Endothelial cell of umbilical vein (primary cell): ENCODE measurements at regions not wholly inside any gene's neighbourhood (a gene's known extent, or its start where the extent isn't known, plus 50 kb on each side); places are given as distances from the start of the nearest gene placed in this dataset.

Source experiments
- BruUV-seq: library from RNA; stranded (reverse); fragments of 400-500 nt; replicated peaks from 2 replicates; lab custom pipeline; 2021; lab: Mats Ljungman, UMichigan
- CTCF ChIA-PET: fragments of 300-600, 350-600 bp; sonication (Branson Sonifier 250); formaldehyde crosslinking; loops from one replicate; lab custom pipeline; 2021; ENCODE audit warnings: antibody characterized with exemption, inconsistent platforms; lab: Charles Lee
- POLR2A ChIA-PET: fragments of 300-600, 350-600 bp; sonication (Branson Sonifier 250); formaldehyde crosslinking; loops from one replicate; lab custom pipeline; 2021; ENCODE audit warnings: antibody characterized with exemption, inconsistent platforms; lab: Charles Lee
- DNase-seq: peaks from one replicate; pipeline ENCODE4 v3.0.0-alpha.2; 2011; ENCODE audit warnings: low read depth, low spot score
- FAIRE-seq: peaks from 2 replicates; lab custom pipeline; 2011; peaks lifted over from hg19 to GRCh38; lab: Jason Lieb, UNC
- H2AFZ ChIP-seq: 2 replicates; pipeline ENCODE4 v1.6.0; 2012; ENCODE audit warnings: low read depth, low read length, control low read depth, inconsistent platforms
- H3K27ac ChIP-seq: 2 replicates; pipeline ENCODE4 v1.5.1; 2011; ENCODE audit warnings: low read depth, mild to moderate bottlenecking, control low read depth, low read length, moderate library complexity; ENCODE audit not compliant: insufficient read depth
- H3K27me3 ChIP-seq, 2 experiments: 2 replicates each; pipeline versions ENCODE4 v1.6.0 to v1.6.1; 2011; ENCODE audit warnings: low read length in 2 of 2, mixed read lengths in 1 of 2; ENCODE audit not compliant: control insufficient read depth in 2 of 2, insufficient read depth in 2 of 2
- H3K36me3 ChIP-seq, 2 experiments: 2 replicates in 1 of 2; 3 replicates in 1 of 2; pipeline ENCODE4 v1.5.1; 2011; ENCODE audit warnings: low read length in 2 of 2, mild to moderate bottlenecking in 1 of 2, moderate library complexity in 1 of 2; ENCODE audit not compliant: control insufficient read depth in 2 of 2, insufficient read depth in 2 of 2; ENCODE audit errors: extremely low read depth in 1 of 2
- H3K4me1 ChIP-seq: 3 replicates; pipeline ENCODE4 v1.5.1; 2011; ENCODE audit warnings: mild to moderate bottlenecking, low read length; ENCODE audit not compliant: control insufficient read depth, insufficient read depth; ENCODE audit errors: extremely low read depth
- H3K4me2 ChIP-seq: 2 replicates; pipeline ENCODE4 v1.6.1; 2011; ENCODE audit warnings: low read length, control low read depth, mixed read lengths; ENCODE audit not compliant: insufficient read depth
- H3K4me3 ChIP-seq, 3 experiments: fragments of 200-600 bp in 1 of 3; sonication (generic), shearing (Covaris generic) in 1 of 3; replicated peaks in 1 of 3; 2 replicates each; pipeline ENCODE4 v1.5.1; 2011 to 2016; ENCODE audit warnings: control low read depth in 3 of 3, low read length in 3 of 3, mild to moderate bottlenecking in 2 of 3, inconsistent platforms in 1 of 3, low read depth in 1 of 3, moderate library complexity in 1 of 3; ENCODE audit not compliant: insufficient read depth in 1 of 3
- H3K79me2 ChIP-seq: 2 replicates; pipeline ENCODE4 v1.6.0; 2012; ENCODE audit warnings: low read length, inconsistent platforms; ENCODE audit not compliant: control insufficient read depth, insufficient read depth
- H3K9ac ChIP-seq: replicated peaks from 2 replicates; pipeline ENCODE3; 2011; ENCODE audit warnings: low read length, control low read depth; ENCODE audit not compliant: insufficient read depth; ENCODE audit errors: extremely low read depth
- H3K9me1 ChIP-seq: replicated peaks from 3 replicates; pipeline ENCODE4 v1.6.0; 2011; ENCODE audit warnings: mild to moderate bottlenecking, low read length; ENCODE audit not compliant: control insufficient read depth, insufficient read depth; ENCODE audit errors: extremely low read depth
- H3K9me3 ChIP-seq: replicated peaks from 2 replicates; pipeline ENCODE4 v1.5.1; 2012; ENCODE audit warnings: low read length, inconsistent platforms; ENCODE audit not compliant: control insufficient read depth, insufficient read depth
- H4K20me1 ChIP-seq: replicated peaks from 2 replicates; pipeline ENCODE3; 2011; ENCODE audit warnings: mild to moderate bottlenecking, low read length; ENCODE audit not compliant: control insufficient read depth, insufficient read depth; ENCODE audit errors: extremely low read depth
- EZH2 ChIP-seq: IDR thresholded peaks from 2 replicates; pipeline ENCODE4 v1.6.1; 2012; ENCODE audit warnings: borderline replicate concordance, low read depth, mild to moderate bottlenecking, moderate library complexity, low read length, inconsistent platforms; ENCODE audit not compliant: severe bottlenecking
- FOS ChIP-seq: IDR thresholded peaks from 2 replicates; pipeline ENCODE4 v1.6.1; 2011; ENCODE audit warnings: mild to moderate bottlenecking, low read length, moderate library complexity, borderline replicate concordance; ENCODE audit not compliant: insufficient read depth
- GATA2 ChIP-seq: IDR thresholded peaks from 2 replicates; pipeline ENCODE4 v1.7.0; 2011; ENCODE audit warnings: low read depth, mild to moderate bottlenecking, moderate library complexity, mixed read lengths, low read length; ENCODE audit not compliant: insufficient read length, insufficient read depth
- JUN ChIP-seq: IDR thresholded peaks from 2 replicates; pipeline ENCODE4 v1.6.1; 2011; ENCODE audit warnings: borderline replicate concordance, low read depth; ENCODE audit not compliant: insufficient read length, insufficient read depth
- MAX ChIP-seq: IDR thresholded peaks from 2 replicates; pipeline ENCODE4 v1.6.1; 2011; ENCODE audit not compliant: insufficient read depth, insufficient read length
- MYC ChIP-seq: IDR thresholded peaks from one replicate; pipeline ENCODE4 v1.6.1; 2011; ENCODE audit warnings: mild to moderate bottlenecking, low read depth, low read length
- POLR2A ChIP-seq: IDR thresholded peaks from 2 replicates; pipeline ENCODE4 v1.6.1; 2012; ENCODE audit warnings: low read depth, mild to moderate bottlenecking, control low read depth, low read length
- POLR2AphosphoS5 ChIP-seq: IDR thresholded peaks from 2 replicates; pipeline ENCODE4 v1.6.1; 2012; ENCODE audit warnings: low read depth, mild to moderate bottlenecking, control low read depth, low read length, moderate library complexity; ENCODE audit not compliant: insufficient read depth
- dilution Hi-C: fragments of 300-500 bp; cut with MboI; formaldehyde crosslinking; loops from one replicate; pipeline ENCODE4 v1.15.0; 2019; ENCODE audit warnings: low sequenced_read_pairs; ENCODE audit not compliant: extremely low pct_ligation_motif_present
- intact Hi-C: fragments of 100-400 bp; cut with micrococcal nuclease; formaldehyde crosslinking; loops from one replicate; pipeline ENCODE4 v1.10.0; 2022
- TF ChIP-seq, protein P1 (sequence below), 2 donors: IDR thresholded peaks; 1 replicate in 1 of 2; 2 replicates in 1 of 2; pipeline ENCODE4 v1.5.1; 2011; ENCODE audit warnings: low read length in 2 of 2, mild to moderate bottlenecking in 2 of 2, moderate library complexity in 2 of 2, control low read depth in 1 of 2, inconsistent platforms in 1 of 2, low read depth in 1 of 2; ENCODE audit not compliant: insufficient read depth in 1 of 2; ENCODE audit errors: extremely low read depth in 1 of 2

DNA sequence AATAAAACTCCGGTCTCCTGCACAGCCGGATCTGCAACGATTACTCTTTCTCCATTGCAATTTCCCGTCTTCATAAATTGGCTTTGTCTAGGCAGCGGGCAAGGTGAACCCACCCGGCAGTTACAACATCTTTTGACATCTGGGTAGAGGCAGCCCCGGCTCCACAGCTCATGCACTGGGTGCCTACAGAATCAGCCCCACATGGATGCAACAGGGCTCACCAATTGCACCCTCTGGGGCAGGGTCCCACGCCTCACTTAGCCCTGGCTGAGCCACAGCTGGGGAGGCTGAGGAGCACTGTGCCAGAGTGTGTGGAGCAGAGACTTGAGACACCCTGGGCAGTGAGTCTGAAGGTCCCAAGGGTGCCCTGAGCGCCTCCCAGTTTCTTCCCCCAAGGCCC is 710.2 kb downstream of the TBC1D22A start:
- CTCF ChIA-PET: no interaction called here
- Histone ChIP-seq H2AFZ (no peak overlapping the region), H3K27ac (no peak overlapping the region), H3K9ac (no peak overlapping the region), H3K9me3 (no peaks in the 10 kb centered on the region), H3K4me3 (no peak overlapping the region), H3K36me3 (no peaks in the 10 kb centered on the region), H3K4me1 (no peaks in the 10 kb centered on the region), H3K9me1 (no peaks in the 10 kb centered on the region), H3K79me2 (no peaks in the 10 kb centered on the region), H3K27me3 (no peaks in the 10 kb centered on the region), H3K4me2 (no peak overlapping the region), H4K20me1 (no peaks in the 10 kb centered on the region)
- DNase-seq: no peak
- TF ChIP-seq MYC: no peak
- no peak for TF ChIP-seq GATA2
- no peak for TF ChIP-seq POLR2AphosphoS5
- TF ChIP-seq, protein P1, sequence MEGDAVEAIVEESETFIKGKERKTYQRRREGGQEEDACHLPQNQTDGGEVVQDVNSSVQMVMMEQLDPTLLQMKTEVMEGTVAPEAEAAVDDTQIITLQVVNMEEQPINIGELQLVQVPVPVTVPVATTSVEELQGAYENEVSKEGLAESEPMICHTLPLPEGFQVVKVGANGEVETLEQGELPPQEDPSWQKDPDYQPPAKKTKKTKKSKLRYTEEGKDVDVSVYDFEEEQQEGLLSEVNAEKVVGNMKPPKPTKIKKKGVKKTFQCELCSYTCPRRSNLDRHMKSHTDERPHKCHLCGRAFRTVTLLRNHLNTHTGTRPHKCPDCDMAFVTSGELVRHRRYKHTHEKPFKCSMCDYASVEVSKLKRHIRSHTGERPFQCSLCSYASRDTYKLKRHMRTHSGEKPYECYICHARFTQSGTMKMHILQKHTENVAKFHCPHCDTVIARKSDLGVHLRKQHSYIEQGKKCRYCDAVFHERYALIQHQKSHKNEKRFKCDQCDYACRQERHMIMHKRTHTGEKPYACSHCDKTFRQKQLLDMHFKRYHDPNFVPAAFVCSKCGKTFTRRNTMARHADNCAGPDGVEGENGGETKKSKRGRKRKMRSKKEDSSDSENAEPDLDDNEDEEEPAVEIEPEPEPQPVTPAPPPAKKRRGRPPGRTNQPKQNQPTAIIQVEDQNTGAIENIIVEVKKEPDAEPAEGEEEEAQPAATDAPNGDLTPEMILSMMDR (IDR thresholded peaks at IDR 0.05; ENCODE audit: extremely low read depth in 1 of 2, insufficient read depth in 1 of 2, low read depth in 1 of 2, low read length in 2 of 2): no peak
- no peak for TF ChIP-seq JUN
- no peak for TF ChIP-seq POLR2A
- TF ChIP-seq MAX: no peak
- no peak for TF ChIP-seq FOS
- no peak for TF ChIP-seq EZH2
- POLR2A ChIA-PET: no interaction called here
- intact Hi-C loops: no loop called here
- no peak for FAIRE-seq
- BruUV-seq: no TSS peak
- dilution Hi-C loops: no loop called here
